GM10248 (cell line): ENCODE measurements at regions not wholly inside any gene's neighbourhood (a gene's known extent, or its start where the extent isn't known, plus 50 kb on each side); places are given as distances from the start of the nearest gene placed in this dataset.

ENCODE experiments used
- CTCF ChIA-PET: fragments of 300-600 bp; sonication (Branson Sonifier 250); formaldehyde crosslinking; extraction: SDS; loops from one replicate; lab custom pipeline; 2021; ENCODE audit warnings: antibody characterized with exemption; lab: Yijun Ruan, JAX
- POLR2A ChIA-PET: fragments of 350-650 bp; sonication (Branson Sonifier 250); formaldehyde crosslinking; extraction: SDS; loops from one replicate; lab custom pipeline; 2020; ENCODE audit warnings: antibody characterized with exemption; lab: Yijun Ruan, JAX
- DNase-seq: peaks from one replicate; pipeline ENCODE4 v3.0.0; 2012; ENCODE audit errors: extremely low spot score
- TF ChIP-seq, protein P1 (sequence below): IDR thresholded peaks from 2 replicates; pipeline ENCODE4 v1.5.1; 2012; ENCODE audit warnings: mild to moderate bottlenecking, low read depth; ENCODE audit errors: extremely low read depth, missing control alignments, control extremely low read depth

DNA sequence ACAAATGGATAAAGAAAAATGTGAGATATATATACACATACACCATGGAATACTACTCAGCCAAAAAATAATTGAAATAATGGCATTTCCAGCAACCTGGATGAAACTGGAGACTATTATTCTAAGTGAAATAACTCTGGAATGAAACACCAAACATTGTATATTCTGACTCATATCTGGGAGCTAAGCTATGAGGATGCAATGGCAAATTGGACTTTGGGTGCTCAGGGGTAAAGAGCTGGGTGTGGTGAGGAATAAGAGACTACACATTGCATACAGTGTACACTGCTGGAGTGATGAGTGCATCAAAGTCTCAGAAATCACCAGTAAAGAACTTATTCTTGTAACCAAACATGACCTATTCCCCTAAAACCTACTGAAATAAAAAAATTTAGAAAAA is 636.0 kb upstream of the LRATD1 start:
- POLR2A ChIA-PET, result no interaction called here
- no peak for DNase-seq
- CTCF ChIA-PET, result interaction anchor here (1.8 kb wide), 1 partner anchor 24 kb away, joined by 3 read pairs; no protein-coding TSS in a partner anchor
- TF ChIP-seq, protein P1, sequence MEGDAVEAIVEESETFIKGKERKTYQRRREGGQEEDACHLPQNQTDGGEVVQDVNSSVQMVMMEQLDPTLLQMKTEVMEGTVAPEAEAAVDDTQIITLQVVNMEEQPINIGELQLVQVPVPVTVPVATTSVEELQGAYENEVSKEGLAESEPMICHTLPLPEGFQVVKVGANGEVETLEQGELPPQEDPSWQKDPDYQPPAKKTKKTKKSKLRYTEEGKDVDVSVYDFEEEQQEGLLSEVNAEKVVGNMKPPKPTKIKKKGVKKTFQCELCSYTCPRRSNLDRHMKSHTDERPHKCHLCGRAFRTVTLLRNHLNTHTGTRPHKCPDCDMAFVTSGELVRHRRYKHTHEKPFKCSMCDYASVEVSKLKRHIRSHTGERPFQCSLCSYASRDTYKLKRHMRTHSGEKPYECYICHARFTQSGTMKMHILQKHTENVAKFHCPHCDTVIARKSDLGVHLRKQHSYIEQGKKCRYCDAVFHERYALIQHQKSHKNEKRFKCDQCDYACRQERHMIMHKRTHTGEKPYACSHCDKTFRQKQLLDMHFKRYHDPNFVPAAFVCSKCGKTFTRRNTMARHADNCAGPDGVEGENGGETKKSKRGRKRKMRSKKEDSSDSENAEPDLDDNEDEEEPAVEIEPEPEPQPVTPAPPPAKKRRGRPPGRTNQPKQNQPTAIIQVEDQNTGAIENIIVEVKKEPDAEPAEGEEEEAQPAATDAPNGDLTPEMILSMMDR, result no peak

DNA sequence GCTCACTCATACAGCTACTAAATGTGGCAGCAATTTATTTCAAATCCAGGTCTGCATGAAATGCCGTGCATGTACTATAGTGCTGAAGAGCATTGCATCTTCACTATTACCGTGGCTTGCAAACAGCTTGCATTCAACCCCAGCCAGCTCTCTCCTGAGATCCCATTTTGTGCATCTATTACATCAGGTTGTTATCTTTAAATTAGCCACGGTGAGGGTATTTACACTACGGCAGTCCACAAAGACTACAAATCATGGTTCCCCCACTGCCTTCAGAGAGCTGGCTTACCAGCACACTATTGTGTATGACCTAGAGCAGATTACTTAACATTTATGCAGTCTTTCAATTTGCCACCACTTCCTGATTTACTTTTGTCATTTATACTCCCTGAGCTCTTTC is 621.3 kb upstream of the LRATD1 start:
- TF ChIP-seq, protein P1, result no peak
- ChIA-PET CTCF (interaction anchor here (1.4 kb wide), 1 partner anchor 67 kb away, joined by 3 read pairs; no protein-coding TSS in a partner anchor), POLR2A (interaction anchor here (0.6 kb wide), 1 partner anchor 476 kb away, joined by 3 read pairs; no protein-coding TSS in a partner anchor)
- no peak for DNase-seq

DNA sequence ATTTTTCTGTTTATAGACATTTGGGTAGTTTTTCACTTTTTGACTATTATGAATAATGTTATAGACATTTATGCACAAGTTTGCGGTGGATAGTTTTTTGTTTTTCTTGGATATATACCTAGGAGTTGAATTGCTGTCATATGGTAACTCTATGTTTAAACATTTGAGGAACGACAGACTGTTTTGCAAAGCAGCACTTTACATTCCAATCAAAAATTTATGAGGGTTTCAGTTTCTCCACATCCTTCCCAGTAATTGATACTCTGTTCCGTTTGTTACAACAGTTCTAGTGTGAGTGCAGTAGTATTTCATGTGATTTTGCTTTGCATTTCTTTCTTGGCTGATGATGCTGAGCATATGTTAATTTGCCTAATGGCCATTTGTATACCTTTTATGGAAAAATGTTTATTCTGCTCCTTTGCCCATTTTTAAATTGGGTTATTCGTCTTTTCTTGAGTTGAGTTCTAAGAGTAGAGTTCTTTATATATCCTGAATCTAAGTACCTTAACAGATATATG is 617.3 kb upstream of the LRATD1 start:
- ChIA-PET CTCF (no interaction called here), POLR2A (no interaction called here)
- TF ChIP-seq, protein P1, result no peak
- no peak for DNase-seq

DNA sequence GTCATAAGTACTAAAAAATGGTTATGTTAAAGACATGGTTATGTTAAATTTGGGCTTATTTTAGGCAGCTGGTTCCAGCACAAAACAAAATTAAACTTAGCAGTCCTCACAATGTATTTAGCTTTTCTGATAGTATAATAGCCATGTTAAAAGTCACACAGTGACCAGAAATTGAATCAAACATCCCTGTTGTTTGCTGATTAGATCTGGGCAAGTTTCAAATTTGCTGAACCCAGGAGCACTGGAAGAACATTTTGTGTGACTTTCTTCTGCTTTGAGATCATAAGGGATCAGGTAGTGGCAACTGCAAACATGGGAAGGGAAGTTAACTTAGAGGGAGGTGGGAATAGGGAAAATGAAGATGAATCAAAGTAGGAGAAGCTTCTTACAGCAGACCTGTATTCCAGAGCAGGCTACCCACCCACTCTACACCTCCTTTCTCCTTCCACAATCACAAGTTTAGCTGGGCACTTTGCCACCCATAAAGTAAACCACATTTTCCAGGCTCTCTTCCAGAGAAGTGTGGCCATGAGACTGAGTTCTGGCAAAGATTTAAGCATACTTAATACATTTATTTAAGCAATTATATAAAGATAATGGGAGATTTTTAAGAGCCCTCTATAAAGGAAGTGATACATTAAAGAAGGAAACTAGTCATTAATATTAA is 616.1 kb upstream of the LRATD1 start:
- ChIA-PET POLR2A (no interaction called here), CTCF (no interaction called here)
- DNase-seq, result no peak

DNA sequence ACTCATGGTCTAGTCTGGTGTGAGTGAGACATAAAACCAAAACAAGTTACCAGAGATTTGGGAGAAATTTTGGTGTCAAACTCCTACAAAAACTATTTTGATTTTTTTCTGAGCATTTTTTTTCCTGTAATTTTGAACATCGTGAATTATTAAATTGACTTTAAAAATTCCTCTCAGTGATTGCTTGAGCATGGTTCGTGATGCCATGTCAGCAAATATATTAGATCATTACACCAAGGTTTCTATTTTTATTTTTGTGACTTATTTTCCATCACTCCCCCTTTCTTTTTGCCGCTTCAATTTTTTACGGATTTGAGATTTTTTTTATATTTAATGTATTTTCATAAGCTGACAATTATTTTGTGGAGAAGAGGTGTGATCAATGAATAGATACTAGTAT is 613.9 kb upstream of the LRATD1 start:
- ChIA-PET POLR2A (no interaction called here), CTCF (interaction anchor here (1.6 kb wide), 1 partner anchor 10 kb away, joined by 3 read pairs; no protein-coding TSS in a partner anchor)
- TF ChIP-seq, protein P1, result no peak
- no peak for DNase-seq

More for the DNA sequence above, 616.1 kb upstream of the LRATD1 start:
- TF ChIP-seq, protein P1, result no peak

DNA sequence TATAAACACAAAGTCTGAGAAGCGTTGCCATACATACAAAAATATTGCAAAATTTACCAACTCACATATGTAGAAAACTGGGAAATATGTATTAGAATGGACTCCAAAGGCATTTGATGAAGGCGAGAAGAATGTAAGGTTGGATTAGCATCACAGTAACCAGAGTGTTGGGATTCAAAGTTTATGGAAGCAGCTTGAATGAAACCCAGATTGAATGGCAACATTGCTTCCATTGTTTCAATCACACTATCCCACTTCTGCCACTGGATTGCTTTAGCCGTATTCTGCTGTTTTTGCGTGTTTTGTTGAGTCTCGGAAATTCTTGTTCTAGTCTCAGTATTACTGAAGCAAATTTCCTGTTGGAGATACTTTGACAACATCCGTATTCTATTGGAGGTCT is 609.0 kb upstream of the LRATD1 start:
- TF ChIP-seq, protein P1, result no peak
- ChIA-PET POLR2A (no interaction called here), CTCF (interaction anchor here (1.5 kb wide), 1 partner anchor 33 kb away, joined by 3 read pairs; no protein-coding TSS in a partner anchor)
- no peak for DNase-seq
